ENCODE measurements at regions not wholly inside any gene's neighbourhood (a gene's known extent, or its start where the extent isn't known, plus 50 kb on each side); places are given as distances from the start of the nearest gene placed in this dataset.
"Not testable (repeated sequence)": the region's sequence is repeated elsewhere in the genome, so short reads cannot be mapped to it uniquely, and the experiment has no call there.

DNA sequence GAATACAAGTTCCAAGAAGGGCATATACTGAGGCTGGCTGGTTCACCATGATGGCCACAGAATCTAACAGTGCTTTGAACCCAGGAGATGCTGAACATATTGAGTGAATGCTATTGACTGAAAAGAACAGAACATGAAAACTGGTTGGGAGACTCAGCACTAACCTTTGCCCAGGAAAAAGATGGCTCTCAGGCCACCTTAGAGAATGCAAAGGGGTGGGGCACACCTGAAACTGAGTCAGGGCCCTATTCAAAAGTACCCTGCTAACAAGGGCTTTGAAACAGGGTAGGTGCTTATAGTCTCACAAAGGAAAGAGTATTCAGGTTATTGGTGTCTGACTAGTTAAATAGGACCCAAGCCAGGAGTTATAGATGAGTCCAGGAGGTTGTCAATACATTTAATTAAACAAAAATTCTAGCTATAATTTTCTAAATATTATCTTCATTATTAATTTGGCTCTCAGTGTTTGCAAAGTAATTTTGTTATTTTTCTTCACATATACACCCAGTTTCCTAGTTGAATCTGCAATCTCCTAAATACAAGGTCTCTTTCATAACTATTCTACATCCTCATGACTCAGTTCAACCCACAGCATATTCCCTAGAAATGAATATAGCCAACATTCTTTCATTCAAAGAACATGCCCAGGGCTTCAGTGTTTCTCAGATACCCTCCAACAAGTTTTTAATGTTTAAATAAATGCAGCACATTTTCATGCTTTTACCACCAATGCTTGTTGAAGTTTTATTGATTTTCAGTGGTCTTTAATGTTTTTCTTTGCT is 144.2 kb upstream of the RAPGEF2 start:
- TF ChIP-seq, protein P1, sequence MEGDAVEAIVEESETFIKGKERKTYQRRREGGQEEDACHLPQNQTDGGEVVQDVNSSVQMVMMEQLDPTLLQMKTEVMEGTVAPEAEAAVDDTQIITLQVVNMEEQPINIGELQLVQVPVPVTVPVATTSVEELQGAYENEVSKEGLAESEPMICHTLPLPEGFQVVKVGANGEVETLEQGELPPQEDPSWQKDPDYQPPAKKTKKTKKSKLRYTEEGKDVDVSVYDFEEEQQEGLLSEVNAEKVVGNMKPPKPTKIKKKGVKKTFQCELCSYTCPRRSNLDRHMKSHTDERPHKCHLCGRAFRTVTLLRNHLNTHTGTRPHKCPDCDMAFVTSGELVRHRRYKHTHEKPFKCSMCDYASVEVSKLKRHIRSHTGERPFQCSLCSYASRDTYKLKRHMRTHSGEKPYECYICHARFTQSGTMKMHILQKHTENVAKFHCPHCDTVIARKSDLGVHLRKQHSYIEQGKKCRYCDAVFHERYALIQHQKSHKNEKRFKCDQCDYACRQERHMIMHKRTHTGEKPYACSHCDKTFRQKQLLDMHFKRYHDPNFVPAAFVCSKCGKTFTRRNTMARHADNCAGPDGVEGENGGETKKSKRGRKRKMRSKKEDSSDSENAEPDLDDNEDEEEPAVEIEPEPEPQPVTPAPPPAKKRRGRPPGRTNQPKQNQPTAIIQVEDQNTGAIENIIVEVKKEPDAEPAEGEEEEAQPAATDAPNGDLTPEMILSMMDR (IDR thresholded peaks at IDR 0.05; ENCODE audit: control insufficient read depth, insufficient read depth, low read depth, low read length, missing control alignments): no peak
- DNase-seq (ENCODE audit: low read depth): no peak

DNA sequence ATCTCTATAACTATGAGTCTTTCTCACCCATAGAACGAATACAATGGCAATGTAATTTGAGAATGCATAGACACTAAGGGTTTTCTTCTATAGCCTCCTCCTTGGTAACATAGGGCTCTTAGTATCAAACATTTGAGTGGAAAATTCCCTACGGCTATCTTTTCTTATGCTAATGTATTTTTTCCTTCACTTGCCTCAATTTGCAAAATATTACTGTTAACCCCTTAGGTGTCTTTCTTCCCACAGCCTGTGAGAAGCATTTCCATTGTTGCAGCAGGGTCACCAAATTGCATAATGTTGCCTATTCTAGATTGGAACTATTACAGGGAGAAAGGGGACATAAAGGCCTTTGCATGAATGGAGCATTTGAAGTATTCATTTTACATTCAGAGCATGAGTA is 140.5 kb upstream of the RAPGEF2 start:
- no peak overlapping the region for H3K4me3 ChIP-seq (ENCODE audit: control insufficient read depth, low read depth, low read length)
- TF ChIP-seq, protein P1 (IDR thresholded peaks at IDR 0.05; ENCODE audit: control insufficient read depth, insufficient read depth, low read depth, low read length, missing control alignments): no peak
- DNase-seq (ENCODE audit: low read depth): no peak

More for the DNA sequence above, 144.2 kb upstream of the RAPGEF2 start:
- H3K4me3 ChIP-seq (ENCODE audit: control insufficient read depth, low read depth, low read length): no peak overlapping the region

DNA sequence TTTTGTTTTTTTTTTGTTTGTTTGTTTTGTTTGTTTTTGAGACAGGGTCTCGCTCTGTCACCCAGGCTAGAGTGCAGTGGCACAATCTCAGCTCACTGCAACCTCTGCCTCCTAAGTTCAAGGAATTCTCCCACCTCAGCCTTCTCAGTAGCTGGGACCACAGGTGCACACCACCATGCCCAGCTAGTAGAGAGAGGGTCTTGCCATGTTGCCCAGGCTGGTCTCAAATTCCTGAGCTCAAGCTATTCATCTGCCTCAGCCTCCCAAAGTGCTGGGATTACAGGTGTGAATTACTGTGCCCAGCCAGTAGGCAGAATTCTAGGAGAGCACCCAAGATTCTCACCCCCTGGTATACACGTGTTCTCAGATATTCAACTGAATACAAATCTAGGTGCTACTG is 139.6 kb upstream of the RAPGEF2 start:
- not testable (repeated sequence) for H3K4me3 ChIP-seq (ENCODE audit: control insufficient read depth, low read depth, low read length); DNase-seq (ENCODE audit: low read depth)

DNA sequence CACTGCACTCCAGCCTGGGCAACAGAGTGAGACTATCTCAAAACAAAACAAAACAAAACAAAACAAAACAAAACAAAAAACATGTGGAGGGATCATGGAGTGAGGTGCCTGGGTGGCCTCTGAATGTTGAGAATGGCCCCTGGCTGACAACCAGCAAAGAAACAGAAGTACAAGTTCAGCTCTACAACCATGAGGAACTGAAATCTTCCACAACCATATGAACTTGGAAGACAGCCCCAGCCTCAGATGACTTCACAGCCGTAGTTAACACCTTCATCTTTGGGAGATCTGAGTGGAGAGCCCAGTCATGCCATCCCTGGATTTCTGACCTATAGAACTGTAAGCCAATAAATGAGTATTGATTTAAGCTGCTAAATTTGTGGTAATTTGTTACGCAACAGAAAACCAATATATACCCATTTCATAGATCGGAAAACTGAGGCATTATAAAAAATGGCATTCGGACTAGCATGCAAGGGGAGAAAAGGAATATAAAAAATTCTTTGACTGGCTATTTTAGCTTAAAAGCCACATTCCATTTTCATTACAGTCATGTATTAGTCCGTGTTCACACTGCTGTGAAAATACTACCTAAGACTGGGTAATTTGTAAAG is 138.7 kb upstream of the RAPGEF2 start:
- no peak overlapping the region for H3K4me3 ChIP-seq (ENCODE audit: control insufficient read depth, low read depth, low read length)
- no peak for DNase-seq (ENCODE audit: low read depth)
- TF ChIP-seq, protein P1 (IDR thresholded peaks at IDR 0.05; ENCODE audit: control insufficient read depth, insufficient read depth, low read depth, low read length, missing control alignments): no peak

DNA sequence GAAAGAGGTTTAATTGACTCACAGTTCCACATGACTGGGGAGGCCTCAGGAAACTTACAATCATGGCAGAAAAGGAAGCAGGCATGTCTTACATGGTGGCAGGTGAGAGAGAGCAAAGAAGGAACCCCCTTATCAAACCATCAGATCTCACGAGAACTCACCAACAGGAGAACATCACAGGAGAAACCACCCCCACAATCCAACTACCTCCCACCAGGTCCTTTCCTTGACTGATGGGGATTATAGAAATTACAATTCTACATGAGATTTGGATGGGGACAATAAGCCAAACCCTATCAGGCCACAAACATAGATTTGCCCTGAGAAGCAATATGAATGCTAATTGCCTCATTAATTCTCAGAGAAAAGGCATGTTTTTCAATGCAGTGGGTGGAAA is 138.2 kb upstream of the RAPGEF2 start:
- H3K4me3 ChIP-seq (ENCODE audit: control insufficient read depth, low read depth, low read length): no peak overlapping the region
- no peak for DNase-seq (ENCODE audit: low read depth)
- TF ChIP-seq, protein P1 (IDR thresholded peaks at IDR 0.05; ENCODE audit: control insufficient read depth, insufficient read depth, low read depth, low read length, missing control alignments): no peak

GRCh38 chr4:158965226-158965625 is 137.7 kb upstream of the RAPGEF2 start:
- TF ChIP-seq, protein P1 (IDR thresholded peaks at IDR 0.05; ENCODE audit: control insufficient read depth, insufficient read depth, low read depth, low read length, missing control alignments): no peak
- DNase-seq (ENCODE audit: low read depth): no peak
- H3K4me3 ChIP-seq (ENCODE audit: control insufficient read depth, low read depth, low read length): no peak overlapping the region

- TF ChIP-seq, protein P1 (IDR thresholded peaks at IDR 0.05; ENCODE audit: control insufficient read depth, insufficient read depth, low read depth, low read length, missing control alignments): no peak
Observed at GRCh38 chr4:158966091-158966490, 136.8 kb upstream of the RAPGEF2 start.

More at GRCh38 chr4:158966091-158966490, 136.8 kb upstream of the RAPGEF2 start:
- H3K4me3 ChIP-seq (ENCODE audit: control insufficient read depth, low read depth, low read length): no peak overlapping the region
- DNase-seq (ENCODE audit: low read depth): no peak

Data from AG09309 (cell line).